Right atrium auricular region (tissue), 2 donors: ENCODE measurements at regions not wholly inside any gene's neighbourhood (a gene's known extent, or its start where the extent isn't known, plus 50 kb on each side); places are given as distances from the start of the nearest gene placed in this dataset.

ENCODE experiments used
- DNase-seq: peaks from one replicate; pipeline ENCODE4 v3.0.0-alpha.2; 2019; ENCODE audit warnings: low spot score
- H3K27ac ChIP-seq, 2 donors: fragments of 200-600 bp; sonication (generic); 1 replicate in 1 of 2; 2 replicates in 1 of 2; pipeline ENCODE4 v1.5.1; 2016 to 2019
- H3K27me3 ChIP-seq, 2 donors: fragments of 200-600 bp; sonication (generic); one replicate each; pipeline versions ENCODE4 v1.5.1 to v1.6.0; 2017 to 2019
- H3K36me3 ChIP-seq: fragments of 200-600 bp; sonication (generic); one replicate; pipeline ENCODE4 v1.5.1; 2016
- H3K4me1 ChIP-seq, 2 donors: fragments of 200-600 bp; sonication (generic); one replicate each; pipeline versions ENCODE4 v1.5.1 to v1.6.0; 2017 to 2019
- H3K4me3 ChIP-seq, 2 donors: fragments of 200-600 bp; sonication (generic); 1 replicate in 1 of 2; 2 replicates in 1 of 2; pipeline ENCODE4 v1.5.1; 2017 to 2019; ENCODE audit warnings: mild to moderate bottlenecking in 1 of 2, moderate library complexity in 1 of 2
- H3K9me3 ChIP-seq, 2 donors: fragments of 200-600 bp; sonication (generic); one replicate each; pipeline ENCODE4 v1.5.1; 2019
- CTCF ChIP-seq, 2 donors: fragments of 200-600 bp; sonication (generic); IDR thresholded peaks; one replicate each; pipeline ENCODE4 v1.5.1; 2019; ENCODE audit warnings: antibody characterized with exemption in 2 of 2

- no peak for DNase-seq
- no peak for TF ChIP-seq CTCF (IDR thresholded peaks at IDR 0.05)
- Histone ChIP-seq H3K9me3 (no peaks in the 10 kb centered on the region), H3K4me1 (no peaks in the 10 kb centered on the region), H3K27ac (no peak overlapping the region), H3K4me3 (no peak overlapping the region), H3K36me3 (no peaks in the 10 kb centered on the region), H3K27me3 (no peaks in the 10 kb centered on the region)
These were observed 95.6 kb upstream of the NRXN3 start for GRCh38 chr14:78074561-78074960.

- H3K4me1 ChIP-seq = no peaks in the 10 kb centered on the region
- DNase-seq = no peak
- H3K36me3 ChIP-seq = no peaks in the 10 kb centered on the region
- no peak overlapping the region for H3K27ac ChIP-seq
- no peaks in the 10 kb centered on the region for H3K27me3 ChIP-seq
- no peak for TF ChIP-seq CTCF (IDR thresholded peaks at IDR 0.05)
- no peaks in the 10 kb centered on the region for H3K9me3 ChIP-seq
- H3K4me3 ChIP-seq = no peak overlapping the region
These were observed 95.1 kb upstream of the NRXN3 start for GRCh38 chr14:78075033-78075432.

- no peaks in the 10 kb centered on the region for H3K27me3 ChIP-seq
- TF ChIP-seq CTCF (IDR thresholded peaks at IDR 0.05) = no peak
- no peak for DNase-seq
- no peak overlapping the region for H3K4me3 ChIP-seq
- H3K9me3 ChIP-seq = no peaks in the 10 kb centered on the region
- H3K27ac ChIP-seq = no peak overlapping the region
- H3K36me3 ChIP-seq = no peaks in the 10 kb centered on the region
- H3K4me1 ChIP-seq = no peaks in the 10 kb centered on the region
These were observed 94.5 kb upstream of the NRXN3 start for GRCh38 chr14:78075555-78076277.

- no peak for TF ChIP-seq CTCF (IDR thresholded peaks at IDR 0.05)
- Histone ChIP-seq H3K4me1 (no peaks in the 10 kb centered on the region), H3K4me3 (no peak overlapping the region), H3K27me3 (no peaks in the 10 kb centered on the region), H3K36me3 (no peaks in the 10 kb centered on the region), H3K9me3 (no peaks in the 10 kb centered on the region), H3K27ac (no peak overlapping the region)
- DNase-seq = no peak
These were observed 88.9 kb upstream of the NRXN3 start for GRCh38 chr14:78081245-78081644.

- Histone ChIP-seq H3K4me1 (no peaks in the 10 kb centered on the region), H3K9me3 (no peaks in the 10 kb centered on the region), H3K4me3 (no peak overlapping the region), H3K27me3 (no peaks in the 10 kb centered on the region), H3K27ac (no peak overlapping the region), H3K36me3 (no peaks in the 10 kb centered on the region)
- no peak for DNase-seq
- TF ChIP-seq CTCF (IDR thresholded peaks at IDR 0.05) = no peak
These were observed 86.3 kb upstream of the NRXN3 start for GRCh38 chr14:78083837-78084236.

- TF ChIP-seq CTCF (IDR thresholded peaks at IDR 0.05) = no peak
- no peak for DNase-seq
- no peak overlapping the region for H3K27ac ChIP-seq
- no peaks in the 10 kb centered on the region for H3K27me3 ChIP-seq
- H3K4me3 ChIP-seq = no peak overlapping the region
- no peaks in the 10 kb centered on the region for H3K4me1 ChIP-seq
- no peaks in the 10 kb centered on the region for H3K9me3 ChIP-seq
- H3K36me3 ChIP-seq = no peaks in the 10 kb centered on the region
These were observed 83.8 kb upstream of the NRXN3 start for GRCh38 chr14:78086342-78086741.
